ENCODE measurements at regions not wholly inside any gene's neighbourhood (a gene's known extent, or its start where the extent isn't known, plus 50 kb on each side); places are given as distances from the start of the nearest gene placed in this dataset.

DNA sequence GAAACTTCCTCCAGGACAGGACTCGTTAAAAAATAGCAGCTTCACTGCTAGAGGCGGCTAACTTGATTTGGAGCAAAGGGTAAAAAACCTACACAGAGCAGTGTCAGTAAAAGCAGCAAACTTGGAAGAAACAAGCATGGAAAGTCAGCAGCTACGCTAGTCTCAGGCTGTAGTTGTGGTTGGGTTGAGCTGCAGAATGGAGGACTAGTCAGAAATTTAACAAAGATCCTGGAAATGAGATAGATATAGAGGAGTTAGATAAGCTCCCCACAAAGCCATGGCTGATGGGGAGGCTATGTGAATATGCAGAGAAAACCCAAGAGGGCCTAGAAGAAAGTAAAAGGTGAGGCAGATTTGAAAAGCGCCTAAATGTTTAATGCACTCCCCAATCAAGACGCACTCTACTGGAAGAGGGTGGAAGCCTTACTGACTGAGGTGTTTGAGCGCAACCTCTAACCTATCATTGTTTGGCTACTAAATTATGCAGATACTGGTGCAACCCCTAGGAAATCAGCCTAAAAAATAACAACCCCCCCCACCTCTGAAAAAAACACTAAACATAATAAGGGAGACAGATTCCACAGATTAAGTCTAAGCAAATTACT lies 99.7 kb upstream of the TMEM168 start:
- TF ChIP-seq CTCF (IDR thresholded peaks at IDR 0.05; ENCODE audit: low read length) (no peak), EZH2 (IDR thresholded peaks at IDR 0.05; ENCODE audit: borderline replicate concordance, low read length) (no peak)

Data from OCI-LY1 (cell line).